DND-41 (cell line): ENCODE measurements at regions not wholly inside any gene's neighbourhood (a gene's known extent, or its start where the extent isn't known, plus 50 kb on each side); places are given as distances from the start of the nearest gene placed in this dataset.

Experiments used
- EZH2 ChIP-seq: IDR thresholded peaks from 3 replicates; pipeline ENCODE4 v1.6.1; 2012; ENCODE audit warnings: borderline replicate concordance, low read depth, mild to moderate bottlenecking, moderate library complexity, low read length, inconsistent platforms; ENCODE audit not compliant: severe bottlenecking
- TF ChIP-seq, protein P1 (sequence below): IDR thresholded peaks from 2 replicates; pipeline ENCODE4 v1.5.1; 2012; ENCODE audit warnings: borderline replicate concordance, low read length, moderate library complexity, mild to moderate bottlenecking; ENCODE audit not compliant: poor library complexity, severe bottlenecking; ENCODE audit errors: extremely low read depth

DNA sequence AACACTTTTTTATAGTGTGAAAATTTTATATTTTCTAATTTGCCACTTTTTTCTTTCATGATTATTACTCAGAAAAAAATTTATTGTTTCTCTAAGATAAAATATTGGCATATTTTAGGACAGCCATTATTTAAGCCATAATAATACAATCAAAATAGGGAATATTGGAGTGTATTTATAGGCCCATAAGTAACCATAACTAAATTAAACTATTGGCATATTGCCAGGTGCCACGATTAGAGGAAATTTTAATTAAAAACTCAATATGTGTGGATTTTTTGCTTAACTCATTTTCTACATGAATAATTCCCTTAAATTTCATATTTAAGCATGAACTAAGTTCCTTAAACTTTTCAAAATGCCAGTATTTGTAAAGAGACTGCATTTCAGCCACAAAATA is 587.8 kb downstream of the IPMK start:
- TF ChIP-seq EZH2 = no peak
- TF ChIP-seq, protein P1, sequence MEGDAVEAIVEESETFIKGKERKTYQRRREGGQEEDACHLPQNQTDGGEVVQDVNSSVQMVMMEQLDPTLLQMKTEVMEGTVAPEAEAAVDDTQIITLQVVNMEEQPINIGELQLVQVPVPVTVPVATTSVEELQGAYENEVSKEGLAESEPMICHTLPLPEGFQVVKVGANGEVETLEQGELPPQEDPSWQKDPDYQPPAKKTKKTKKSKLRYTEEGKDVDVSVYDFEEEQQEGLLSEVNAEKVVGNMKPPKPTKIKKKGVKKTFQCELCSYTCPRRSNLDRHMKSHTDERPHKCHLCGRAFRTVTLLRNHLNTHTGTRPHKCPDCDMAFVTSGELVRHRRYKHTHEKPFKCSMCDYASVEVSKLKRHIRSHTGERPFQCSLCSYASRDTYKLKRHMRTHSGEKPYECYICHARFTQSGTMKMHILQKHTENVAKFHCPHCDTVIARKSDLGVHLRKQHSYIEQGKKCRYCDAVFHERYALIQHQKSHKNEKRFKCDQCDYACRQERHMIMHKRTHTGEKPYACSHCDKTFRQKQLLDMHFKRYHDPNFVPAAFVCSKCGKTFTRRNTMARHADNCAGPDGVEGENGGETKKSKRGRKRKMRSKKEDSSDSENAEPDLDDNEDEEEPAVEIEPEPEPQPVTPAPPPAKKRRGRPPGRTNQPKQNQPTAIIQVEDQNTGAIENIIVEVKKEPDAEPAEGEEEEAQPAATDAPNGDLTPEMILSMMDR = no peak
